Spinal cord (tissue), 9 donors: ENCODE measurements at regions not wholly inside any gene's neighbourhood (a gene's known extent, or its start where the extent isn't known, plus 50 kb on each side); places are given as distances from the start of the nearest gene placed in this dataset.

Source experiments
- DNase-seq, 6 donors: peaks; one replicate each; pipeline versions ENCODE4 v3.0.0 to v3.0.0-alpha.2; 2013 to 2015; ENCODE audit warnings: low spot score in 6 of 6, low read depth in 4 of 6
- H3K27ac ChIP-seq: one replicate; pipeline ENCODE4 v1.5.1; 2013; ENCODE audit warnings: low read depth, low read length, control low read depth
- H3K27me3 ChIP-seq: one replicate; pipeline ENCODE4 v1.6.1; 2013; ENCODE audit warnings: low read length; ENCODE audit not compliant: control insufficient read depth, insufficient read depth
- H3K36me3 ChIP-seq: one replicate; pipeline ENCODE4 v1.6.1; 2013; ENCODE audit warnings: low read length; ENCODE audit not compliant: control insufficient read depth, insufficient read depth
- H3K4me1 ChIP-seq: one replicate; pipeline ENCODE4 v1.6.1; 2013; ENCODE audit warnings: low read length; ENCODE audit not compliant: control insufficient read depth, insufficient read depth
- H3K4me3 ChIP-seq: one replicate; pipeline ENCODE4 v1.5.1; 2013; ENCODE audit warnings: low read depth, low read length, control low read depth
- H3K9me3 ChIP-seq: one replicate; pipeline ENCODE4 v1.6.1; 2013; ENCODE audit warnings: low read length; ENCODE audit not compliant: control insufficient read depth, insufficient read depth
- WGBS: methylation state at CpG from one replicate; pipeline ENCODE4 v1.1.5; 2013; ENCODE audit warnings: missing lambda C conversion rate; ENCODE audit not compliant: insufficient coverage; 5-methylcytosine and 5-hydroxymethylcytosine counted together
- donor health status: healthy.

DNA sequence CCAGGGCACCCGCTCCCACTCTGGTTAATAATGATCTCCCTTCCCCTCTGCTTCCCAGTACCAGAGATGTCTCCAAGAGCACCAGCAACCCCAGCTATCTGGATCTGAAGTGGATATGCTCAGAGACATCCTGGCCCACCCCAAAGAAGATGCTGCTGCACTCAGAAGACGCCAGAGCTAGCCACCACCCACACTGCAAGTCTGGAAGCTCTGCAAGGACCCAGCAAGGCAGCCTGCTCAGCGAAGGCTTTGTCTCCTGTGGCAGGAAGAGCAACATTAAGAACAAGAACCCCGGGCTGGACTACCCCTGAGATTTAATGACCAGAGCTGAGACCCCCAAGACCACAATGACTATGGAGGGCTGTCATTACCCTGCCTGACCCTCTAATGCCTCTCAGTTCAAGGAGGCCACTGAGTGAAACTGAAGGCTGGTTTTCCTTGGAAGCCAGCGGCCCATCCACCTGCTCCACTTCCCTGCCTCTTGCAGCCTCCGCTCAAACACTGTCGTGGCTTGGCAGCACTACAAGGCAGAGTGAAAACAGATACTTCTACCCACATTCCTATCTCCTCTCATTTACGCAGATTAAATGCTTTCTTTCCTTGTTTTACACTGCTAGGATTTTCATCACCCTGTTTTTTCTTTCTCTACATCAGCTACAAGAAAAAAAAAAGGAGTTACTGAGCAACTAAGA, 202.2 kb downstream of the SNX10 start:
- 83% methylated on average over 8 of the region's 8 CpGs for WGBS
- peaks cover 19% of the 10 kb centered on the region for H3K4me1 ChIP-seq
- no peak for DNase-seq
- H3K4me3 ChIP-seq = no peak overlapping the region
- H3K9me3 ChIP-seq = no peaks in the 10 kb centered on the region
- no peak overlapping the region for H3K27ac ChIP-seq
- H3K27me3 ChIP-seq = peaks cover 3% of the 10 kb centered on the region
- H3K36me3 ChIP-seq = no peaks in the 10 kb centered on the region

DNA sequence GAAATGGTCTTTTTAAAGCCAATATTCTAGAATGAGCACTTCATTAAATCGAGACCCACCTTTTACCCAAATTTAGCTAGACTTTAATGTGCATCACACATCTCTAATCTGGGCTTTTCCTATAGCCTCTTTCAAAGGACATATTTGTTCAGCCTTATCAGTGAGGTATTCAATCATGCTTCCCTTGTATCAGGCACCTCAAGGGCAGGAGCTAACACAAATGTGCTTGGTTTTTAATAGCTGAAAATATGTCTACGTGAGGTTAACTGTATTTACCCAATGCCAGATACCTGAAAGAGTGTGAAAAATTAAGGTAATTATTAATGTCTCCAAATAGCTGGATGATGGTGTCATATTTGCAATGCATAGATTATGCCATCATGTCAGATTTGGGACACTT, 203.9 kb downstream of the SNX10 start:
- Histone ChIP-seq H3K36me3 (no peaks in the 10 kb centered on the region), H3K27me3 (peaks cover 3% of the 10 kb centered on the region), H3K27ac (no peak overlapping the region), H3K4me3 (no peak overlapping the region), H3K9me3 (no peaks in the 10 kb centered on the region), H3K4me1 (peaks cover 15% of the 10 kb centered on the region)
- peak in 1 of 6 donors; percentile 17 for DNase-seq
- WGBS = 78% methylated on average over 1 of the region's 2 CpGs

DNA sequence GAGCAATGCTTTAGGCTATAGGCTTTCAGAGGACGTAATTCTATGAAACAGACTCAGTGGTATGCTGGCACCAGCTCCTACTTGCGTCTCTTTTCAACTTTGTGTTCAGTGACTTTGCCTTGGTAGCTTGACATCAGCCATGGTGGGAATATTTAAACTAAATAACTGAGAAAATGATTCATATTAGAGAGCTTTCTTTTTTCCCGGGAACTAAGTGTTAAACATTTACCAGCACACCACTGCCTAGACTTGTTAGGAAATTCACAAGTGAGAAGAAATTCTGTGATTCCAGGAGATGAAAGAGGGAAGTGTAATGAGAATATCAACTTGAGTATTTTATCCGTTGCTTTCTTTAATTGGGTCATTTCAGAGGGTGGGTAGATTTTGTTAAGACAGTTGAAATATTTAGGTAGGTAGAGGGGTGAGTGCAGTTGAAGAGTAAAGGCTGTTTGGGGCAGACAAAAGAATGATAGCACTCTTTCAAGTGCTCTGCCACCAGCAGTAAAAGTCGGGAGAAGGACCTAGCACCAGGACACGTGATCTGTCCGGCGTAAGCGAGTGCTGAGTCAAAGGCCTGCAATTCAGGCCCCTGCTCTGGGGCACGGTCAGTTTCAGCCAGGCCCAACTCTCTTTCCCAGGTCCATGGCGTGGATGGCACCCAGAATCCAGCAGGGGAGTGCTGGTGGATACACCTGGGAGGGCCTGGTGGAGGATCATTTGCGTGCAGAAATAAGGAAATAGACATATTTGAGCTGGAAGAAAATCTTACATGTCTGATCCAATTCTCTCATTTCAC, 206.3 kb downstream of the SNX10 start:
- H3K9me3 ChIP-seq = no peaks in the 10 kb centered on the region
- 77% methylated on average over 8 of the region's 12 CpGs for WGBS
- no peak overlapping the region for H3K27ac ChIP-seq
- H3K36me3 ChIP-seq = no peaks in the 10 kb centered on the region
- peaks cover 7% of the 10 kb centered on the region for H3K4me1 ChIP-seq
- H3K4me3 ChIP-seq = no peak overlapping the region
- no peak for DNase-seq
- H3K27me3 ChIP-seq = no peaks in the 10 kb centered on the region

DNA sequence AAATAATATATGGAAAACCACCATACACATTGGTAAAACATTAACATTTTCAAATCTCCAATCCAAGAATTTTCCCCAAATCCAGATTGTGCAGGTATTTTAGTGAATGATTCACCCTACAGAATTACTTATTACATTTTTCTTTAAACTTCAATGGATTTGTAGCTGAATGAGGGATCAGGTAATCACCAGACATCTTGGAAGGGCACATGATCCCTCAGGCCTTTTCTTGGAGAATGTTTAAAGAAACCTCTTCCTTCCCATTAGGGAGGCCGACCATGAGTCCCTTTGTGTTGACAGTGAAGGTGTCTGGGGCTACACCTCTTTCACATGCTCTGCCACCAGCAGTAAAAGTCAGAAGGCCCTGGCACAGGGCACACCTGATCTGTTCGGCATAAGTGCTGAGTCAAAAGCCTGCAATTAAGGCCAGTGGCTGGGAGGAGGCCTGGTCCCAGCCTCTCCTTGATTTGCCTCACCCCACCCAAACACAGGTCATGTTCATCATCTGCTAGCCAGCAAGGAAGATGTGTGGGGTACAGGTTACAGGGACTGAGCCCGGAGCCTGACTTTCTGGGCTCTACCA, 207.7 kb downstream of the SNX10 start:
- WGBS = 100% methylated on average over 1 of the region's 3 CpGs
- no peaks in the 10 kb centered on the region for H3K9me3 ChIP-seq
- no peak overlapping the region for H3K27ac ChIP-seq
- no peak for DNase-seq
- H3K36me3 ChIP-seq = no peaks in the 10 kb centered on the region
- H3K27me3 ChIP-seq = no peaks in the 10 kb centered on the region
- no peaks in the 10 kb centered on the region for H3K4me1 ChIP-seq
- H3K4me3 ChIP-seq = no peak overlapping the region

DNA sequence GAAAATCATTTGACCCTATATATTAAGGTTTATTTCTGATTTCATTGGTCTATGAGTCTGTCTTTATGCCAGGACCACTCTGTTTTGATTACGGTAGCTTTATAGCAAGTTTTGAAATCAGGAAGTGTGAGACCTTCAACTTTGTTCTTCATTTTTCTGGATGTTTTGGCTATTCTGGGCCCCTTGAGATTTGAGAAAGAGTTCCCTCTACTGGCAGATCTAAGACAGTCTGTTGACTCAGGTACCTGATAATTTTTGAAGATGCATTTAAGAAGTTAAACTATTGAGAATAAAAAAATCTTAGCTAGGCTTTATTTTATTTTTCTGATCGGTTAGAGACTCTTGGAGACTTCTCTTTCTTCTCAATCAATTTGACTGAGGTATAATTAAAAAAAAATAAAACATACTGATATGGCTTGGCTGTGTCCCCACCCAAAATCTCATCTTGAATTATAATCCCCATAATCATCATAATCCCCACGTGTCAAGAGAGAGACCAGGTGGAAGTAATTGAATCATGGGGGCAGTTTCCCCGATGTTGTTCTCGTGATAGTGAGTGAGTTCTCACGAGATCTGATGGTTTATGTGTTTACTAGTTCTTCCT, 209.2 kb downstream of the SNX10 start:
- H3K9me3 ChIP-seq = no peaks in the 10 kb centered on the region
- H3K27ac ChIP-seq = no peak overlapping the region
- DNase-seq = no peak
- no peak overlapping the region for H3K4me3 ChIP-seq
- H3K4me1 ChIP-seq = no peaks in the 10 kb centered on the region
- no peaks in the 10 kb centered on the region for H3K36me3 ChIP-seq
- no CpG with 5 or more reads among the region's 6 CpGs for WGBS
- H3K27me3 ChIP-seq = peaks cover 5% of the 10 kb centered on the region

DNA sequence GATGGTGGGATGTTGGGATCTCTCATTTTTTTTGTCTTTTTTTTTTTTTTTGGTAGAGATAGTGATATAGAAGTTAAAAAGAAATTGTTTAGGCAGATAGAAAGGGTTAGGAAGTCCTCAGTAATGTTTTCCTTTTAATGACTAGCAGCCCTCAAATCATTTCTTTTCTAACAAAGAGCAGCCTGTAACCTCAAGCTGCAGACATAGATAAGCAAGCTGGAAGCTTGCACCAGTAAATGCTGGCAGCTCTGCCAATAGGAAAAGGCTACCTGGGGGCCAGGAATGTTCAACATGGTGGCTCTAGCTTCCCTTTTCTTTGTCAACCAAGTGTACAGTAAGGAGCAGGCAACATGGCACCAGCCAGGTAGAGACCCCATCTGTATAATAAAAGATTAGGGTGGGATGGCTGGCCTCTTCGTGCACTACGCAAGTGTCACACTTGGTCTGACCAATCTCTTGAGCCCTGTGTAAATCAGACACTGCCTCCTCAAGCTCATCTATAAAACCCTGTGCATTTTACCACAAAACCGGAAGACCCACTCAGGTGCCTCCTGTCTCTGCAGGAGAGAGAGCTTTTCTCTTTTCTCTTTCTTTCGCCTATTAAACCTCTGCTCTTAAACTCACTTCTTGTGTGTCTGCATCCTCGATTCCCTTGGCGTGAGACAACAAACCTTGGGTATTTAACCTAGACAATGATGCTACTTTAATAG, 212.9 kb downstream of the SNX10 start:
- WGBS = 100% methylated on average over 4 of the region's 6 CpGs
- Histone ChIP-seq H3K4me1 (peaks cover 12% of the 10 kb centered on the region), H3K27me3 (peaks cover 5% of the 10 kb centered on the region), H3K36me3 (no peaks in the 10 kb centered on the region), H3K27ac (no peak overlapping the region), H3K9me3 (no peaks in the 10 kb centered on the region), H3K4me3 (no peak overlapping the region)
- no peak for DNase-seq

DNA sequence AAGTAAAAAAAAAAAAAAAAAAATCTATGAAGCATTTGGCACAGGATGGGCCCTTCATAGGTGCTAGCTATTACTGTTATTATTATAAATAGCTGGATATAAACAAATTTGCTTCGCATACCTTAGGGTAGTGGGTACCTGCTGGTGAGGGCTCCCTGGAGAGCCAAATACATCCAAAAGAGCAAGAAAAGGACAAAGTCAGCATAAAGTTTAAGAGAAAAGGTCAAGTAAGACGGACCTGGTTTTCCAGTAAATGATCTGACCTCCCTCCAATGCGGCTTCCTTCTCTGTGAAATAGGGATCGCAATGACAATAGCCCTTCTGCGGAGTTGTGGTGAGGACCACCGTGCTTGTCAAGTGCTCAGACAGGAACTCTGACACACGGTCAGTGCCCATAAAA, 214.5 kb downstream of the SNX10 start:
- Histone ChIP-seq H3K36me3 (no peaks in the 10 kb centered on the region), H3K27me3 (peaks cover 5% of the 10 kb centered on the region), H3K4me3 (no peak overlapping the region), H3K27ac (no peak overlapping the region), H3K4me1 (peaks cover 12% of the 10 kb centered on the region), H3K9me3 (no peaks in the 10 kb centered on the region)
- DNase-seq = no peak
- WGBS = 77% methylated on average over 6 of the region's 7 CpGs

DNA sequence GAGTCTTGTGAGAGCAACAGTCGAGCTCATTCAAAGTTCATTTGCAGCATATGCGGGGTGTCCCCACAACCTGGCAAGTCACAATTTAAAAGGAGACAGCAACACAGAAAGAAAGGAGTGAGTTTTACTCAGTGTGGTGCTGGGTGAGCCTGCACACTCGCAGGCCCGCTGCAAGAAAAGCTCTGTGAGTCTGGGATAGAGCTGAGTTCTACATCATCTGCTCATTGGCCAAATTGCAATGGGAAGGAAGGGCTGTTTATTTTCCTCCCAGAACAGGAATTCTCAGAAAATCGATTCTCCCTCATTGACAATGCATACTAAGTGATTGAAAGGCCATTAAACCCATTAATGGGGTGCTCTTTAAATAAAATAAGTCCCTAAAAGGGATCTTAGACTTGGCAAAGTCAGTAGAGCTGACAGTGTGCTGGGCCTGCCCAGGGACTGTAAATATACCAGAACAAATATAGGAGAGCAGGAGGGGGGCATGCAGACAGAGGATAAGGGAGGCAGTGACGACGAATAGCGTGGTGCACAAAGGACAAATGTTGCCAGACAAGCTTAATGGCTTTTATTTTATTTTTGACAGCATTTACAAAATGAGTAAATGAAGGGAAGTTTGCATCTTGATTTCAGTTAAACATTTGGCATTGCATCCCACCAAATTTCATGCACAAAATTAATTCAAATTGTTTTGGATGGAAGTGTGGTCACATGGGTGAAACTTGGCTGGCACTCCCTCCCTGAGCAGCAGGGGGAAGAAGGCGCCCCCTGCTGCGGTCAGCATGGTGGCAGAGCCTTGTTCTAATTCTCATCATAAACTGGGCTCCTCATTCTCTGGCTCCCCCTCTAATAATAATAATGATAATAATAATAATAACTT, 215.7 kb downstream of the SNX10 start:
- peak in 2 of 6 donors; percentile 74 to 91 for DNase-seq
- 63% methylated on average over 4 of the region's 10 CpGs for WGBS
- Histone ChIP-seq H3K4me1 (peaks cover 12% of the 10 kb centered on the region), H3K9me3 (no peaks in the 10 kb centered on the region), H3K36me3 (no peaks in the 10 kb centered on the region), H3K27ac (no peak overlapping the region), H3K4me3 (no peak overlapping the region), H3K27me3 (peaks cover 5% of the 10 kb centered on the region)
